Activated CD8-positive, alpha-beta memory T cell treated with anti-CD3 and anti-CD28 coated beads, Interleukin-2, amount 10 ng/mL, durations not matched to agents 7 days and 5 days (primary cell): ENCODE measurements at regions not wholly inside any gene's neighbourhood (a gene's known extent, or its start where the extent isn't known, plus 50 kb on each side); places are given as distances from the start of the nearest gene placed in this dataset.

Experiments
- ATAC-seq: fragments of 150-1000 bp; cut with Tn5 transposase; one replicate; pipeline ENCODE4 v1.10.0; 2021; ENCODE audit warnings: moderate library complexity
- CTCF ChIA-PET: fragments of 350-600 bp; sonication (Branson Sonifier 250); formaldehyde crosslinking; loops from one replicate; lab custom pipeline; 2021; ENCODE audit warnings: antibody characterized with exemption; lab: Charles Lee
- DNase-seq: peaks from one replicate; pipeline ENCODE4 v3.0.0-alpha.2; 2020
- H3K27ac Mint-ChIP-seq: one replicate; pipeline ENCODE4 v1.8.0; 2021; ENCODE audit warnings: mild to moderate bottlenecking, mixed read lengths
- H3K27me3 Mint-ChIP-seq: one replicate; pipeline ENCODE4 v1.8.0; 2021; ENCODE audit warnings: mixed read lengths
- H3K36me3 Mint-ChIP-seq: one replicate; pipeline ENCODE4 v1.8.0; 2021; ENCODE audit warnings: mild to moderate bottlenecking, mixed read lengths
- H3K4me1 Mint-ChIP-seq: one replicate; pipeline ENCODE4 v1.8.0; 2021; ENCODE audit warnings: mixed read lengths
- H3K4me3 Mint-ChIP-seq: one replicate; pipeline ENCODE4 v1.8.0; 2021; ENCODE audit warnings: mild to moderate bottlenecking, moderate library complexity, mixed read lengths
- H3K9me3 Mint-ChIP-seq: one replicate; pipeline ENCODE4 v1.8.0; 2022; ENCODE audit warnings: low read depth, mixed read lengths

DNA sequence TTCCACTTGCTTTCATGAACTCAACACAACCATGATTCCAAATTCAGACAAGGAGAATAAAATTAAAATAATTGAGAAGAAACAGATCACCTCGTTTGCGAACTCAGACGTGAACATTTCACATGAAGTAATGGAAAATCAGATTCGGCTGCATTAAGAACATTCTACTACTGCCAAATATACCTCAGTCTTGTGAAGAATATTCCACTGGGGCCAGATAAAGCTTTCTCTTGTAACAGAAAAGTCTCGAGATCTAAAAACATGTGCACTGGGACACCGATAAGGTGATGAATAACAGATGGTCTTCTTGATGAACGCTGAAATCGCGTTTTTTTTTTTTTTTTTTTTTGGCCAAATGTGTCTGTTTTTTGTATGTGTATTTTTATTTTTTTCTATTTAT, 761.1 kb downstream of the BRD1 start:
- DNase-seq (no peak), ATAC-seq (no peak)
- peaks cover 4% of the 10 kb centered on the region for H3K27me3 Mint-ChIP-seq
- no peaks in the 10 kb centered on the region for H3K4me1 Mint-ChIP-seq
- CTCF ChIA-PET = no interaction called here
- H3K36me3 Mint-ChIP-seq = no peaks in the 10 kb centered on the region
- no peak overlapping the region for H3K4me3 Mint-ChIP-seq
- no peak overlapping the region for H3K27ac Mint-ChIP-seq
- H3K9me3 Mint-ChIP-seq = no peaks in the 10 kb centered on the region

DNA sequence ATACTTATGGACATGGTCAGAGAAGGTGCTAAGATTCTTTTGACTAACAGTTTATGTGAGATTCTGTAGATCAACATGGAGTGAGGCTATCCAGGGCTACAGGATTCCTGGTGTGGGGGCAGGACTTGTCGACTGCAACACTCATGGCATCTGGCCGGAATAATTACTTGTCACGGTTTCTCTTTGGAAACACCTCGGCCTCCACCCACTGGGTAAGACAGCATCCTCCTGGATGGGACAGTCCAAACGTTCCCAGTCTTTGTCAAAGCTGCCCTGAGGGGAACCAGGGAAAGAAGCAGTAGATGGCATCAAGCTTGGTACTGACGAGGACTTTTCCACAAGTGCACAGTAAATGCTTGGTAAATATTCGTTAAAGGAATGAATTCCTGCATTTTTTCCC, 762.8 kb downstream of the BRD1 start:
- no peak for ATAC-seq

GRCh38 chr22:49063545-49063890, 764.2 kb downstream of the BRD1 start:
- H3K9me3 Mint-ChIP-seq = no peaks in the 10 kb centered on the region
- ATAC-seq = no peak
- CTCF ChIA-PET = no interaction called here

More for the DNA sequence above, 762.8 kb downstream of the BRD1 start:
- H3K4me1 Mint-ChIP-seq = no peaks in the 10 kb centered on the region
- no peaks in the 10 kb centered on the region for H3K36me3 Mint-ChIP-seq
- H3K27me3 Mint-ChIP-seq = peaks cover 4% of the 10 kb centered on the region
- no peak for DNase-seq
- CTCF ChIA-PET = no interaction called here
- H3K4me3 Mint-ChIP-seq = no peak overlapping the region
- H3K9me3 Mint-ChIP-seq = no peaks in the 10 kb centered on the region
- H3K27ac Mint-ChIP-seq = no peak overlapping the region

DNA sequence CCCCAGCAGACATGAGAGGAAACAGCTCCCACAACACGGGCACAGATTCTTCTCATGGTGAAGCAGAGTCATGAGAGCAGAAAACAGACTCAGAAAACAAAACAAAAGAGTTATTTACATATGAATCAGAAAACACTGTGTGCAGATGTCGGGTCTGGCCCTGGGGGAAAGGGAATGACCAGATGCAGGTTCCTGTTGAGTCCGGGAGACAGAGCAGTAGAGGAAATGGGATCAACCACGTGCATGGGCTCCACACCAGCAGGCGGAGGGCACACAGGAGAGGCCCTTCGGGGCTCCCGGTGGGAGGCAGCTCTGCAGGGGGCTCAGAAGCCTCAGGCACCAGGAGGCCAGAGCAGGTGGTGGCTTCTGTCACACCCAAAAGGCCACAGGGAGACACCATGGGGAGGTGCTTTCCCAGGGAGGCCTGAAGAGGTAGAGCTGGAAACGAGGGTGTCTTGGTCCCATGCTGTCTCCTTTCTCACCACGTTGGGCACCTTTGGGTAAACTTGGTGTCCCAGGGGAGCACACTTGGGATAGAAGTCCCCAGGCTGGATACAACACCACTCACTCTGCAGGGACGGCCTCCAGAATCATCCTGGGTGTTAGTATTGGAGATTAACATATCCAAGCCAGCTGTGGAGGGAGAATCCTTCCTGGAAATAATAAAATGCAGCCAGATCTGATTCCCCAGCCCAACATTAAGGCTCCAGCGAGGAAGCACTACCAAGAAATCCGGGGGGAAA, 764.7 kb downstream of the BRD1 start:
- no peak overlapping the region for H3K4me3 Mint-ChIP-seq
- DNase-seq (no peak), ATAC-seq (no peak)
- no peaks in the 10 kb centered on the region for H3K4me1 Mint-ChIP-seq
- H3K27me3 Mint-ChIP-seq = peaks cover 4% of the 10 kb centered on the region
- no peak overlapping the region for H3K27ac Mint-ChIP-seq
- no peaks in the 10 kb centered on the region for H3K36me3 Mint-ChIP-seq
- no peaks in the 10 kb centered on the region for H3K9me3 Mint-ChIP-seq
- CTCF ChIA-PET = no interaction called here

More at GRCh38 chr22:49063545-49063890, 764.2 kb downstream of the BRD1 start:
- H3K36me3 Mint-ChIP-seq = no peaks in the 10 kb centered on the region
- DNase-seq = no peak
- no peak overlapping the region for H3K27ac Mint-ChIP-seq
- H3K4me1 Mint-ChIP-seq = no peaks in the 10 kb centered on the region
- peaks cover 4% of the 10 kb centered on the region for H3K27me3 Mint-ChIP-seq
- H3K4me3 Mint-ChIP-seq = no peak overlapping the region

DNA sequence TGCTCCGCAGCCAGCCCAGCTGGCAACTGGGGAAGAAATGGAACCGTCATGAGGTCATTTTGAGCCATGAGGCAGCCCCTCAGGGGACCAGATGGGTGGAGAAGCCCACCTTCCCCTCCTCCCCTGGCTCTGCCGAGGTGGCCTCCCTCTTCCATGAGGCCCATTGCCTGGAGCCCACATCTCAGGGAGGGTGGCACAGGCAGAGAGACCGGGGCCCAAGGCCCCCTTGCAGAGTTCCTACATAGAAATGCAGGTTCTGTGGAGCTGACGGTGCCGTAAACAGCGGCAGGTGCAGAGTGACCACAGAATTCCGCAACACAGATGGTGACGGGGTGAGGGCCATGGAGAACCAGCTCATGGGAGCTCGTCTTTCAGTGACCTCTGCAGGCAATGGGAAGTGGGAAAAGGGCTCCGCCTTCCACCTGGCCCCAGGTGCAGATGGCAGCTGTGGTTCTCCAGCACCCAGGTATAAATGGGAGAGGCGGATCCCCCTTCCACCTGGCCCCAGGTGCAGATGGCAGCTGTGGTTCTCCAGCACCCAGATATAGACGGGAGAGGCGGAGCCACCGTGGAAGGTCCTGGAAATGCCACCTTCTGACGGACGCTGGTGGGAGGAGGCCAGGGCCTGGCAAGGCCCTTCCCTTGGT, 765.4 kb downstream of the BRD1 start:
- Mint-ChIP-seq H3K27me3 (peaks cover 4% of the 10 kb centered on the region), H3K27ac (no peak overlapping the region), H3K4me3 (no peak overlapping the region), H3K9me3 (no peaks in the 10 kb centered on the region), H3K4me1 (no peaks in the 10 kb centered on the region), H3K36me3 (no peaks in the 10 kb centered on the region)
- CTCF ChIA-PET = no interaction called here
- DNase-seq (no peak), ATAC-seq (no peak)

DNA sequence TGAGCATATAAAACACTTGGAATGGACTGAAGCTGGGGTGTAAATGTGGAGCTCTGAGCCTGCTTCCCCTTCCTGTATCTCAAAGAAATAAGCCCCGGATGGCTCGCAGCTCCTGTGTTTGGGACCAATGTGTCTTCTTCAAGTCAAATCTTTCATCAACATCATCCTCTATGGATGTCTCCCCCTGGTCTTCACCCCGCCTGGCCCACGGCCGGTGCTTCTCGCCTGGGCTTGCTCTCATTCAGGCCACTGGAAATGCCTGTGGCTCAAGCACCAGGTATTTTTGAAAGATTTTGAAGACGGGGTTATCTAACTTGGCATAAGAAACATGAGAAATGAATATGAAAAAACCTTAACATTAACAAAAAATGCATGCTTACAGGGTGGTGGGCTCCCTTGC, 769.8 kb downstream of the BRD1 start:
- Mint-ChIP-seq H3K9me3 (no peaks in the 10 kb centered on the region), H3K4me1 (no peaks in the 10 kb centered on the region), H3K27me3 (no peaks in the 10 kb centered on the region), H3K27ac (no peak overlapping the region), H3K36me3 (no peaks in the 10 kb centered on the region), H3K4me3 (no peak overlapping the region)
- CTCF ChIA-PET = no interaction called here
- DNase-seq (no peak), ATAC-seq (no peak)

DNA sequence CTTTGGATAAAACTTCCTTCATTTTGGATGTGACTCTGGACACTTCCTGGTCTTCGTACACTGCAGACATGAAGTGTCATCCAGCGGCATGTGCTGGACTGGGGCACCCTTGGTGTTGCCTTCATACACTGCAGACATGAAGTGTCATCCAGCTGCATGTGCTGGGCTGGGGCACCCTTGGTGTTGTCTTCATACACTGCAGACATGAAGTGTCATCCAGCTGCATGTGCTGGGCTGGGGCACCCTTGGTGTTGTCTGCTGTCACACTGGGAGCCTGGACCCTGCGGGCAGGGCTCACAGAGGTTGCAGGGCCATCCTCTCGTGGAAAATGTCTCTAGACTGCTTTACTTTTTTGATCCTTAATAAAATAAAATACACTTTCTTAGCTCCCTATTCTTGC, 771.4 kb downstream of the BRD1 start:
- no peaks in the 10 kb centered on the region for H3K36me3 Mint-ChIP-seq
- no peak for ATAC-seq

DNA sequence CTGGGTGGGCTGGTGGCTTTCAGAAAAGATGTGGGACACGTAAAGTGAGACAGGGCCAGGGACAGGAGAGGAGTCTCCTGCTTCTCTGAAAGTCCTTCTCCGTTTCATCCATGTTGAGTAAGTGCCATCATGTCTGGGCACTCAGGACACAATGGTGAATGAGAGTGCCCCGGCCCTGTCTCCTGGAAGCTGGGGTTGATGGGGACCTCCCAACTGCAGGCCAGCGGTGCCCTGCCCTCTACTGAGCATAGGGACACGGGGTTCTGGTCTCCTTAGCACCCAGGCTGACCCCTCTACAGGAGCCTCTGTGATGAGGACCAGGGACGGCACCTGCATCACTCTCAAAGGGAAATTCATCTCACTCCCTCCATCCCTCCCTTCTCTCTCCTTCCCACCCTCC, 772.3 kb downstream of the BRD1 start:
- Mint-ChIP-seq H3K27me3 (no peaks in the 10 kb centered on the region), H3K9me3 (no peaks in the 10 kb centered on the region), H3K4me1 (no peaks in the 10 kb centered on the region), H3K27ac (no peak overlapping the region), H3K4me3 (no peak overlapping the region), H3K36me3 (no peaks in the 10 kb centered on the region)
- no peak for ATAC-seq
- CTCF ChIA-PET = no interaction called here
- DNase-seq = no peak

More for the DNA sequence above, 771.4 kb downstream of the BRD1 start:
- H3K4me3 Mint-ChIP-seq = no peak overlapping the region
- no peaks in the 10 kb centered on the region for H3K9me3 Mint-ChIP-seq
- no peak overlapping the region for H3K27ac Mint-ChIP-seq
- H3K27me3 Mint-ChIP-seq = no peaks in the 10 kb centered on the region
- CTCF ChIA-PET = no interaction called here
- DNase-seq = no peak
- H3K4me1 Mint-ChIP-seq = no peaks in the 10 kb centered on the region

GRCh38 chr22:49053578-49053977, 774.1 kb downstream of the BRD1 start:
- DNase-seq (no peak), ATAC-seq (no peak)
- H3K27ac Mint-ChIP-seq = no peak overlapping the region
- H3K36me3 Mint-ChIP-seq = no peaks in the 10 kb centered on the region
- H3K4me1 Mint-ChIP-seq = no peaks in the 10 kb centered on the region
- no peak overlapping the region for H3K4me3 Mint-ChIP-seq
- CTCF ChIA-PET = no interaction called here
- H3K9me3 Mint-ChIP-seq = no peaks in the 10 kb centered on the region
- H3K27me3 Mint-ChIP-seq = no peaks in the 10 kb centered on the region

DNA sequence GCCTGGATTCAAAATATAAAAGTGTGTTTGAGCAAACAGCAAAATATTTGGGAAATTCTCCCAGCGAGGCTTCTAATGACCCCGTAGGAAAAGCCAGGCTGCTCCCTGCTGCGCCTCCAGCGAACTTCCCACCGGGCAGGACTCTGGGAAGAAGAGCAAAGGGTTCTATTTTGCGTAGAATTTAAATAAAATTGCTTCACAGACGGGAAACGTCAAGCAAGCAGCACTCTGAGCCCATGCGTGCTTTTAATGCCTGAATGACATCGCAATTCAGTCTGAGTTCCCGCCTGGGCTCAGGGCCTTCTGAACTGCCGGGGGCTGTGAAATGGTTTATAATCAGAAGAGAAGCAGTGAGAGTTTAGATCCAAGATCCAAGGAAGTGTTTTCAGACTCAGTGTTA, 775.1 kb downstream of the BRD1 start:
- Mint-ChIP-seq H3K4me3 (peak overlapping the region; percentile 70), H3K36me3 (no peaks in the 10 kb centered on the region), H3K4me1 (no peaks in the 10 kb centered on the region), H3K27ac (no peak overlapping the region), H3K9me3 (no peaks in the 10 kb centered on the region), H3K27me3 (no peaks in the 10 kb centered on the region)
- DNase-seq (no peak), ATAC-seq (no peak)
- CTCF ChIA-PET = no interaction called here

GRCh38 chr22:49052023-49052538, 775.6 kb downstream of the BRD1 start:
- Mint-ChIP-seq H3K36me3 (no peaks in the 10 kb centered on the region), H3K9me3 (no peaks in the 10 kb centered on the region), H3K27ac (no peak overlapping the region), H3K4me3 (peak overlapping the region; percentile 70), H3K4me1 (no peaks in the 10 kb centered on the region), H3K27me3 (no peaks in the 10 kb centered on the region)
- DNase-seq = peak; percentile 44
- ATAC-seq = peak; percentile 76
- CTCF ChIA-PET = no interaction called here

- Mint-ChIP-seq H3K9me3 (no peaks in the 10 kb centered on the region), H3K27me3 (no peaks in the 10 kb centered on the region), H3K36me3 (no peaks in the 10 kb centered on the region), H3K4me3 (peak overlapping the region; percentile 70), H3K4me1 (no peaks in the 10 kb centered on the region), H3K27ac (no peak overlapping the region)
- CTCF ChIA-PET = no interaction called here
- no peak for ATAC-seq
- no peak for DNase-seq
Measured at GRCh38 chr22:49051491-49052022, 776.1 kb downstream of the BRD1 start.

DNA sequence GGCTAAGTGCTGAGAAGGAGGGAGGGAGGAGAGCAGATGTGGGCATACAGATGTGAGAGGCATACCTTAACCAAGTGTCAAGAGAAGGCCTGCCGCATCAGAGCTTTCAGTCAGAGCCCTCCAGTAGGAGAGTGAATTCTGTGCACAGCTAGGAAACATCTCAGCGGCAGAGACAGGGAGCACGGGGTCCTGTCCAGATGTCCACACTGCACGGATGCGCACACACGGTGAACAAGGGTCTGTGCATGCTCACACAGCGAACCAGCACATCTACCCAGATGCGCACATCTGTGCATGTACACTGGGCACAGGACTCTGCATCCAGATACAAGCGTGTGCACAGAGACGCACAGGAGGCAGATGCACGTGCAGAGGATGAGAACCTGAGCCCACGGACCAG, 778.0 kb downstream of the BRD1 start:
- no peak overlapping the region for H3K4me3 Mint-ChIP-seq
- H3K27ac Mint-ChIP-seq = no peak overlapping the region
- H3K9me3 Mint-ChIP-seq = no peaks in the 10 kb centered on the region
- CTCF ChIA-PET = no interaction called here
- H3K36me3 Mint-ChIP-seq = no peaks in the 10 kb centered on the region
- ATAC-seq (no peak), DNase-seq (no peak)
- no peaks in the 10 kb centered on the region for H3K27me3 Mint-ChIP-seq
- H3K4me1 Mint-ChIP-seq = no peaks in the 10 kb centered on the region

GRCh38 chr22:49048591-49048990, 779.1 kb downstream of the BRD1 start:
- no peak for ATAC-seq
- H3K36me3 Mint-ChIP-seq = no peaks in the 10 kb centered on the region
- DNase-seq = no peak
- CTCF ChIA-PET = no interaction called here
- no peaks in the 10 kb centered on the region for H3K27me3 Mint-ChIP-seq
- no peaks in the 10 kb centered on the region for H3K9me3 Mint-ChIP-seq
- no peak overlapping the region for H3K4me3 Mint-ChIP-seq
- no peaks in the 10 kb centered on the region for H3K4me1 Mint-ChIP-seq
- no peak overlapping the region for H3K27ac Mint-ChIP-seq
